ENCODE measurements at regions not wholly inside any gene's neighbourhood (a gene's known extent, or its start where the extent isn't known, plus 50 kb on each side); places are given as distances from the start of the nearest gene placed in this dataset.

DNA sequence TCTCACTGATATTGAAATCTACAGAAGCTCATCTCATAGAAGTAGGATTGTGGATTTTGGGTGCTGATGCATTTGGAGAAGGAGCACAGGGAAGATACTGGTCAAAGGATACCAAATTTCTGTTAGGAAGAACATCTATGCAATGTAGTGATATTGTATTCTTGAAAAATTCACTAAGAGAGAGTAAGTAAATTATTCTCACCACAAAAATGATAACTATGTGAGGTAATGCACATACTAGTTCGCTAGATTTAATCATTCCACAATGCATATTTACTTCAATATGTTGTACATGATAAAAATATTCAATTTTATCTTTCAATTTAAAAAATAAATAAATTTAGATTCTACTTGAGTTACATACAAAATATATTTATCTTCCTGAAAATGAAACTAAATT lies 2040.5 kb upstream of the C9orf72 start:
- no peak overlapping the region for H3K9ac ChIP-seq (ENCODE audit: extremely low read depth, low read length, poor library complexity, severe bottlenecking)
- no peaks in the 10 kb centered on the region for H3K27me3 ChIP-seq (ENCODE audit: control insufficient read depth, insufficient read depth, low read length, poor library complexity, severe bottlenecking)
- H3K36me3 ChIP-seq (ENCODE audit: control insufficient read depth, insufficient read depth, low read length), result no peaks in the 10 kb centered on the region
- H3K27ac ChIP-seq (ENCODE audit: low read depth, low read length), result no peak overlapping the region
- WGBS, 2 experiments (ENCODE audit: insufficient coverage in 1 of 2, insufficient read length in 1 of 2), result no CpG with 5 or more reads among the region's 1 CpG
- H3K9me3 Mint-ChIP-seq, result peaks cover 2% of the 10 kb centered on the region
- H3K27ac Mint-ChIP-seq, result no peak overlapping the region
- H3K4me1 Mint-ChIP-seq, result peaks cover 18% of the 10 kb centered on the region
- no peaks in the 10 kb centered on the region for H3K36me3 Mint-ChIP-seq (ENCODE audit: low read depth)
- H3K9me3 ChIP-seq (ENCODE audit: control insufficient read depth, low read length), result peaks cover 6% of the 10 kb centered on the region
- no peaks in the 10 kb centered on the region for H3K27me3 Mint-ChIP-seq (ENCODE audit: insufficient read depth)
- no peaks in the 10 kb centered on the region for H3K4me1 ChIP-seq (ENCODE audit: control insufficient read depth, insufficient read depth, low read length)
- DNase-seq, result no peak
- no peak for TF ChIP-seq CTCF (conservative IDR thresholded peaks at IDR 0.05)
- no peak overlapping the region for H3K4me3 ChIP-seq (ENCODE audit: low read length)
- no peak overlapping the region for H3K4me3 Mint-ChIP-seq

DNA sequence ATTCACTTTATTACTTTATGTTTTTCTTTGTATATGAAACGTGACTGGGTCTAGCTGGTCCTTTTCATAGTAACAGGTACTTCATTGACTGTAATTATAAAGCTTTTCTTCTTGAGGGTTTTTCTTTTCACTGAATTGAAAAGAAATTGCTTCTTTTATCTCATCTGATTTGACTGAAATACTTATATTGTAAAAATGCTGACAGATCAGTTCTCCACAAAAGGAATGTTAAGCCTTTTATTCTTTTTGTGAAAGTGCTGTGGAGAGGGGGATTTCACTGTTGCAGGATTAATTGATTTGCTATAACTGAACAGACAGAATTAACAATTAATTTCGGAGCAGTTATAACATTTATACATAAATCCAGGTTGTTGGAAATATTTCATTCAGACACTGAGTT lies 2043.6 kb upstream of the C9orf72 start:
- H3K27ac Mint-ChIP-seq, result no peak overlapping the region
- peaks cover 6% of the 10 kb centered on the region for H3K9me3 ChIP-seq (ENCODE audit: control insufficient read depth, low read length)
- H3K4me1 Mint-ChIP-seq, result peaks cover 18% of the 10 kb centered on the region
- no peak overlapping the region for H3K9ac ChIP-seq (ENCODE audit: extremely low read depth, low read length, poor library complexity, severe bottlenecking)
- peaks cover 2% of the 10 kb centered on the region for H3K9me3 Mint-ChIP-seq
- no peak for TF ChIP-seq CTCF (conservative IDR thresholded peaks at IDR 0.05)
- no peak overlapping the region for H3K4me3 ChIP-seq (ENCODE audit: low read length)
- H3K4me3 Mint-ChIP-seq, result no peak overlapping the region
- H3K36me3 Mint-ChIP-seq (ENCODE audit: low read depth), result no peaks in the 10 kb centered on the region
- no peaks in the 10 kb centered on the region for H3K27me3 ChIP-seq (ENCODE audit: control insufficient read depth, insufficient read depth, low read length, poor library complexity, severe bottlenecking)
- H3K4me1 ChIP-seq (ENCODE audit: control insufficient read depth, insufficient read depth, low read length), result no peaks in the 10 kb centered on the region
- no peaks in the 10 kb centered on the region for H3K36me3 ChIP-seq (ENCODE audit: control insufficient read depth, insufficient read depth, low read length)
- DNase-seq, result no peak
- no peaks in the 10 kb centered on the region for H3K27me3 Mint-ChIP-seq (ENCODE audit: insufficient read depth)
- no peak overlapping the region for H3K27ac ChIP-seq (ENCODE audit: low read depth, low read length)
- 100% methylated on average over 1 of the region's 2 CpGs; no CpG with 5 or more reads in 1 of the 2 experiments for WGBS, 2 experiments (ENCODE audit: insufficient coverage in 1 of 2, insufficient read length in 1 of 2)

GRCh38 chr9:29625292-29625731 lies 2052.0 kb upstream of the C9orf72 start:
- no peak overlapping the region for H3K4me3 ChIP-seq (ENCODE audit: low read length)
- H3K27ac Mint-ChIP-seq, result peak overlapping the region; percentile 2
- peaks cover 7% of the 10 kb centered on the region for H3K4me1 Mint-ChIP-seq
- no peak for DNase-seq
- TF ChIP-seq CTCF (conservative IDR thresholded peaks at IDR 0.05), result no peak
- no peak overlapping the region for H3K4me3 Mint-ChIP-seq
- H3K27me3 Mint-ChIP-seq (ENCODE audit: insufficient read depth), result no peaks in the 10 kb centered on the region
- H3K9me3 Mint-ChIP-seq, result no peaks in the 10 kb centered on the region
- H3K9ac ChIP-seq (ENCODE audit: extremely low read depth, low read length, poor library complexity, severe bottlenecking), result no peak overlapping the region
- H3K9me3 ChIP-seq (ENCODE audit: control insufficient read depth, low read length), result no peaks in the 10 kb centered on the region
- peak overlapping the region; percentile 25 for H3K27ac ChIP-seq (ENCODE audit: low read depth, low read length)
- no peaks in the 10 kb centered on the region for H3K36me3 Mint-ChIP-seq (ENCODE audit: low read depth)
- WGBS, 2 experiments (ENCODE audit: insufficient coverage in 1 of 2, insufficient read length in 1 of 2), result 70 to 79% methylated on average over 2 of the region's 2 CpGs
- no peaks in the 10 kb centered on the region for H3K27me3 ChIP-seq (ENCODE audit: control insufficient read depth, insufficient read depth, low read length, poor library complexity, severe bottlenecking)
- no peaks in the 10 kb centered on the region for H3K36me3 ChIP-seq (ENCODE audit: control insufficient read depth, insufficient read depth, low read length)
- no peaks in the 10 kb centered on the region for H3K4me1 ChIP-seq (ENCODE audit: control insufficient read depth, insufficient read depth, low read length)
